ENCODE measurements at regions not wholly inside any gene's neighbourhood (a gene's known extent, or its start where the extent isn't known, plus 50 kb on each side); places are given as distances from the start of the nearest gene placed in this dataset.

DNA sequence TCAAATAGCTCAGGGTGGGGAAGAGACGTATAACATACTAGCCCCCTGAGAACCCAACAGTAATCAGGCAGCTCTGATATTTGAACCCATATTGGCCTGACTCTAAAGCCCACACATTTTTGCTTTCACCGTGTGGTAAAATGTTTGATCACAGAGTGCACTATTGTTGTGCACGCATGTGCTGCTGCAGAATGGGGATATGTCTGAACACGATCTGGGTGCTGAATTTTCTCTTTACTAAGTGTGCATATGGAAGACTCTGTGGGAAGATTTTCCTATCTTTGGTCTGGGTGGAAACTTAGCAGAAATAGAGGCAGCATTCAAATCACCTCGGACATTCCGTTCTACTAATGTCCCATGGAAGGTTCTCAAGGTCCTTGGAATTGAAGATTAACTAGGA lies 800.1 kb downstream of the TFAP2A start:
- DNase-seq (ENCODE audit: low read depth in 2 of 2): no peak

DNA sequence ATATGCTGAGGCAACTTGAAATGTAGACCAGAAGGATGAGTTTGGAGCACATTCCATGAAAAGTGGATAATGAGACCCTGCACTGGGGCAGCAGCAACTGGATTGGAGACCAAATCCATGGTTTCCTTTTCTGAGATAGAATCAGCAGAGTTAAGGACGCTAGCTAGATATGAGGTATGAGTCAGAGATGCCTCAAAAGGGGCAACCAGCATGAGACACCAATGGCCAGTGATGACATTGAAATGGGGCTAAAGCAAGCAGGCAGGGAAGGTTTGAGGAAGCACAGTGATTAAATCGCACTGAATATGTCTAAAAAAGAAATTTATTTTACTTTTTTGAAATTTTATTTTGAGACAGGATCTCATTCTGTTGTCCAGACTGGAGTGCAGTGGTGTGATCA lies 802.4 kb downstream of the TFAP2A start:
- no peak for DNase-seq (ENCODE audit: low read depth in 2 of 2)

DNA sequence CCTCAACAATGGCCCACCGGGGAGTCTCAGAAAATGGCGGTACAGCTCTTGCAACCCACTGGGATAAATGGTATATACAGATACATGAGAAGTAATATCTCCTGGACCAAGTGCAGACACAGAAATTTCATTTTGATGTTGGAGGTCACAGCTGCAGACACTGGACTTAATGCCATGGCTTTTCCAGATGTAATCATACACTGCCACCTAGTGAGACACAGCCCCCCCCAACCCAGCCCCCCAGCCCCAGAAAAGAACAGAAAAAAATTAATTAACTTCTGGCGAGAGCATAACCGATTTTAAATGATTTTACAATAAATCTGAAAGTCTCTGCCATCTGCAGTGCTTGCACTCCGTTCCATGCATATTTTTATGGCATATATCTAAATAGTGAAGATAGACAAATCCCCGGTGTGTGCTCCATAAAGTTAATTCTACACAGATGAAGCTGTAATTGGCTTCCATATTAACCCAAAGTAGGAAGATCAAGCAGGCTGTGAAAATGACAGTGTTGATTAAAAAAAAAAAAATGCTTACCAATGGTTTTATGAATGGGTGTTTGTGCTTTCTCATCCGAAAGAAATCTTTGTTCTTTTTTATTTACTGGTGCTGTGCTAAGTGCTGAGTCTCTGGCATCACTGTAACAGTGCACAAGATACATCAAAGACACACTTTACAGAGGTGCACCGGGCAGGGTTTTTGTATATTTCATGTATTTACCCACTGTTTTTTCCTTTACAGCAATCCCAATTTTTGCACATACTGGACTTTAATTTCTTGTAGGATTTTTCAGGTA lies 804.1 kb downstream of the TFAP2A start:
- no peak for DNase-seq (ENCODE audit: low read depth in 2 of 2)

DNA sequence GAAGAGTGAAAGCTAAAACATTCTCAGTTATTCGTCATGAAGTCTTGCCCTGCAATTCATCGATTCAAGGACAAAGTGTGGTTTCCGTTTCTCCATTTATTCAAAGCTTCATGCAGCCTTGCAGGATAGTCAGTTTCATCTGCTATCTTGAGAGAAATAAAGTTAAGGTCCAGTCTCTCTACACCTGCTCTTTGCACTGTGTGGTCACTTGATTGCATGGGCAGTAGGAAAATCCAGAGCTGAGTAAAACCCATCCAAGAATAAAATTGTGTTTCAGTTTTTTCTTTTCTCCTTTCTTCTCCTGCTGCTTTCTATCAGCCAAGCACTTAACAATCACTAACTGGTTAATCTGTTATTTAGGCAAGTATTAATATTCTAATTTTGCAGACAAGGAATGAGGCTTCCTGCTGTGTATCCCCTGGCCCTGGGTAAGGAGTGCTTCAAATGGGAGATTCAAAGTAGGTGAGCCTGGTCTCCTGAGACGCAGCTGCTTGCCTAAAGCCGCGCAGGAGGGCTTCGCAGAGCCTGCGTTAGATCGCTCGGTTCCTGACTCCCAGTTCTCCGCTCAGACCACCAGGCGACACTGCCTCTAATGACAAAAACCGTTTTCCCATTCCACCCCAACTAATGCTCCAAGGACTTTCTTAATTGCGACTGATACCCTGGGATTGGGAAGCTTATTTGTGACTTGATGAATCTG lies 808.3 kb downstream of the TFAP2A start:
- DNase-seq (ENCODE audit: low read depth in 2 of 2): no peak

DNA sequence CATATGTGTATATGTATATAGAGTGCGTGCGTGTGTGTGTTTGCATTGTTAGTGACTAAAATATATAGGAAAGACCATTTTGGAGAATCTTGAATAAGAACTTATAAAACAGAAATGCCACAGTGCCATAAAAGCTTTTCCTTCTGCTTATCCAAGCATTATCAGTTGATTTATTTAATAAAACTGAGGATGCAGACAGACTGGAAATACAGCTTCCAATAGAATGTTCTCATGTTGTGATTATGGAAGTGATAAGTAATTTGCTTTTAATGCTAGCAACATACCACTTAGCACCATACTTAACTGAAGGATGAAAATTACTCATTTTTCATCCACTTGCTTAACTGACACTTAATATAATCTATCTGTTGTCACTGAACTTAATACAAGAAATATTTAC lies 820.1 kb downstream of the TFAP2A start:
- no peak for DNase-seq (ENCODE audit: low read depth in 2 of 2)

DNA sequence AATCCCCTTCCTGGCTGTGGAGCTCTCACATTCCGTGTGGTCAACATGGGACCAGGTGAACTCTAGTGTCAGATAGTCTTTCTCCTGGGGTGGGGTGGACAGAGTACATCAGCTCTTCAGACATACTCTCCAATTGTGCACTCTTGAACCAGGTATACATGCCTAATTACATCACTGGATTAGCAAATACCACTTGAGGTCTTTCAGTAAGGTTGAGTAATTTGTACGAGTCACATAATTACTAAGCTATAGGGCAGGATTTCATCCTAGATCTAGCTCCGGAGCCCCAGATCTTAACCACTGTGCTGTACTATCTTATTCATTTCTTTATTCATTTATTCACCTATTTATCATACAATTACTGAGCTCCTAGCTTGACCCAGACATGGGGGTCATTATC lies 821.3 kb downstream of the TFAP2A start:
- DNase-seq (ENCODE audit: low read depth in 2 of 2): no peak

DNA sequence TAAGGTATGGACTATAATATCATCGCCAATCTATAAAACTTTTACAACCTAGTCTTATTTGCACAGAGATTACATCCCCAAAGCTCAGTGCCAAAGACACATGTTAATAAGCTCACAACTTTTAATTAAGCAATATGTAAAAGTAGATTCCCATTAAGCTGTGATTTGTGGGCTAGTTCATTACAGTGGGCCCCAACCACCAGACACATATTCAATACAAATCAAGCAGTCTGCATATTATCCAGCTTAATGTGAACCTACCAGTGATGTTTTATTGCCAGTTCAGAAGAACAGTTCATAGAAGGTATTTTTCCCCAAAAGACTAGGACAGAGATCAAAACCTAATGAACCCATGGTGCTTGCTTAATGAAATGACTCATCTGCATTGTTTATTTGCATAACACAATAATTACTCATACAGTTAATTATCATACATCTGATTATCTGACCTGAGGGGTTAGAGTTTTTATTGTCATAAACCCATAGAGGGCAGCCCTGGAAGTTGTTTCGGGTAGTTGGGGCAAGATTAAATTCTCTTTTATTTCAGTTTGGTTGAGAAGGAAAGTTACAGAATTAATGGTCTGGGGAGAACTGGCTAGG lies 831.0 kb downstream of the TFAP2A start:
- no peak for DNase-seq (ENCODE audit: low read depth in 2 of 2)

DNA sequence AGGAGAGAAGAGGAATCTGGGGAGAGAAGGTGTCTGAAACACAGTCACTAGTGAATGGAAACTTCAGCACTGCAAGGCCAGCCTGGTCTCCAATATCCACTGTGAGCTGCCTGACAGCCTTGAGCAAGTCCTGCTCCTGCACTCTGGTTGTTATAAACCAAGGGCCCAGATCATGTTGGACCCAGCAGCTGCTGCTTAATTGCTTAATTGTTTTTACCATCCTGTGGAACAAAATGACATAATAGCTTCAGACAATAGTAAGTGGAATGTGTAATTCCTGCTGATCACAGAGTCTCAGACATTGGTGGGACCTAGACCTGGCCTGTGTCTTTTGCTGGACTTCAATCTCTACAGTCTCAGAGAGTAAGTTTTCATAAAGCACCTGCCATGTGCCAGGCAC lies 833.7 kb downstream of the TFAP2A start:
- DNase-seq (ENCODE audit: low read depth in 2 of 2): no peak

DNA sequence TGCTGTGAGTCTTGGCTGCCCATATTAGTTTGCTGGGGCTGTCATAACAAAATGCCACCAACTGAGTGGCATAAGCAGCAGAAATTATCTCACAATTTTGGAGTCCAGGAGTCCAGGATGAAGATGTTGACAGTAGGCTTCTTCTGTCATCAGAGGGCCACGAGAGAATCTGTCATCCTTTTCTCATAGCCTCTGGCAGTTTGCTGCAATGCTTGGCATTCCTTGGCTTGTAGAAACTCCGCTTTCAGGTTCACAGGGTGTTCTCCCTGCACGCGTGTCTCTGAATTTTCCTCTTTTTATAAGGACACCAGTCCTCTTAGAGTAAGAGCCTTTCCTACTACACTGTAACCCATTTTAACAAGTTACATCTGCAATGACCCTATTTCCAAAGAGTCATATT lies 838.4 kb downstream of the TFAP2A start:
- no peak for DNase-seq (ENCODE audit: low read depth in 2 of 2)

DNA sequence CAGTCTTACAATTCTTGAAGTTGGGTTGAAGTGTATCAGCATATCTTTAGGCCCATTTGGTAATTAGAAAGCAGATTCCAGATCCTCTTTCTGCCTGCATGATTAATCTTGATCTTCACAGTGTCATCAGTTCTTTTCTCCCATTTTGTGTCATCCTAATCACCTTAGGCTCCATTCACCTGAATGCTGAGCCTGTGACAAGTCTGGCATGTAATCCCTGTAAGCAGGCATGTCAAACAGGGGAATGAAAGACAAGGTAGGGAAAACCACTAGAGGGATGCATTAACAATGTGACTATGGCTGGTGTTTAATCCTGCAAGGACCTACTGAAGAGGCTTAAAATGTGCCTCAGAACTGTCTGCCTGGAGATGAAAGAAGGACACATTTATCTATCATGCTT lies 848.8 kb downstream of the TFAP2A start:
- no peak for DNase-seq (ENCODE audit: low read depth in 2 of 2)

DNA sequence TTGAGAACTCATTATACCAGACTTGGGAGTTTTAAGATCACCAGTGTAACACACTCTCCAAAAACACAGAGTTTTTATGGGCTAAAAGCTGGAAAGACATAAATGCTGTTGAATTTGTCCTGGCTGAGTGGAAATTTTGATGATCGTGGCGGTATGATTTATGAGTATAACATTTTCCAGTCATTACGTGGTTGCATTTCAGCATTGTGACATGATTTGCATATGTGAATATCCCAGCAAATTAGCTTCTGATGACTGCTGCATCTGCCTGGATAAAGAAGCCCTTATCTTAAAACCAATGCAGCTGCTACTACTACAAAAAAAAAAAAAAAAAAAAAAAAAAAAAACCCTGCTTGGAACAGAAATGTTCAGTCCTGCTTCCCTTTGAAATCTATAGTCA lies 850.9 kb downstream of the TFAP2A start:
- DNase-seq (ENCODE audit: low read depth in 2 of 2): no peak

DNA sequence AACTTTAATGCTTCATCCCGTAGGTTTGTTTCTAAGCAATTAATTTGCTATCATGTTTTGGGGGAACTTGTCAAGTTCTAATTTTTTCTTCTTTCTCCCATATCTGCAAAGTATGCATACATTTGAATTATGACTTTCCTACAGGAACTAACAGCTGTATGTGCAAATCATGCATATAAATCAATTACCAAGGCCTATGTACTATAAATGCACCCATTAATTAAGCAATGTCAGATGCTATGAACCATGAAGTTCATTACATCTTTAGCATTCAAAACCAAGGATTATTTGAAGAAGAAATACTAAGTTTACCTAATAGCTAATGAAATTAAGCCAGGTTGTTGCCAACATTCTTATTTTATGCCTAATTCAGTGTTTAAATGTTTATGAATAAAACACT lies 851.3 kb downstream of the TFAP2A start:
- no peak for DNase-seq (ENCODE audit: low read depth in 2 of 2)

DNA sequence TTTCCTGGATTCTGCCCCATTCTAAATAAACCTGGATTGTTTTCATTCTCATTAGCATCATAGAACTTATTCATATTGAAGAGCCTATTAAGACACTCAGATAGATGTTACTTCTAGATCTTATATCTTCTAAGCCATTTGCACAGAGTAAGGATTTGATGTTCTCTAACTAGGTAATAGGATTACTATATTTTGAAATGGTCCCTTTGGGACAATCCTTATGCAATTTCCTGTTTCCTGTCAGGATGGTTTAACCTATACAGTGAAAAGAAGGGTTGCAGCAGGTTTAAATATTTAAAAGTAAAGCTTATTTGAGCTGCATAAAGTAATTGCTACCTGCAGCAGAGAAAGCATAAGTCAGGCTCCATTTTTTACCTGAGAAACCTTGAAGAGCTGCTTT lies 860.1 kb downstream of the TFAP2A start:
- DNase-seq (ENCODE audit: low read depth in 2 of 2): no peak

DNA sequence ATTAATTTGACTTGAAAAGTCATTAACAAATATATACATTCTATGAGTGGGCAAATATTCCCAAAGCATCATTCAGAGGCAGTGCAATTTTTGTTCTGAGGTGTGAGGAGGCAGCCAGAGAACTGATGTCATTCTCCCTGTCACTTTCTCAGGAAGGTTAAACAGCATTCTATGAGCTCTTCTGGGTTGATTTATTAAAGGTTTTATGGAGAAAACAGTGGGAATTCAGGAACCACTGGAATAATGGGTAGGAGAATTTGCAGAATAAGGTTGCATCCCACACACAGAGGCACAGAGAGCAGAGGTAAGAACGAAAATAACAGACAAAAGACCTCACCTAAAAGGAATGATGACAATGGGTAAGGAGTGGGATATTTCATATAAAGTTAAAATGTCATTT lies 860.6 kb downstream of the TFAP2A start:
- no peak for DNase-seq (ENCODE audit: low read depth in 2 of 2)

DNA sequence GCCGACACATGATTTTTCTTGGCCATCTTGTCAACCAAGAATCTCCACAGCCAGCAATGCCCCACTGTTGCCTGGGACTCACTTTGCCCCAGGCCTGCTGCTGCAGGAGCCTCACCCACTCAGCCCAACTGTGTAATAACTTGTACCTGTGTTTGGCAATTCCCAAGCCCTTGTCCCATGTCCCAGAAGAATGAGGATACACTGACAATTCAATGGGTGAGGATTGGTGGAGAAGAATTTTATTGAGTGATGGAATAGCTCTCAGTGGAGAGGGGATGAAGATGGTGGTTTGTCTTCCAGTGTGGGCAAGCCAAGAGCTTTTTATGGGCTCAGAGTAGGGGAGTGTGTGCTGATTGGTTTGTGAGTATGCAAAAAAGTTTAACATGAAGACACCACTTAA lies 861.9 kb downstream of the TFAP2A start:
- no peak for DNase-seq (ENCODE audit: low read depth in 2 of 2)

DNA sequence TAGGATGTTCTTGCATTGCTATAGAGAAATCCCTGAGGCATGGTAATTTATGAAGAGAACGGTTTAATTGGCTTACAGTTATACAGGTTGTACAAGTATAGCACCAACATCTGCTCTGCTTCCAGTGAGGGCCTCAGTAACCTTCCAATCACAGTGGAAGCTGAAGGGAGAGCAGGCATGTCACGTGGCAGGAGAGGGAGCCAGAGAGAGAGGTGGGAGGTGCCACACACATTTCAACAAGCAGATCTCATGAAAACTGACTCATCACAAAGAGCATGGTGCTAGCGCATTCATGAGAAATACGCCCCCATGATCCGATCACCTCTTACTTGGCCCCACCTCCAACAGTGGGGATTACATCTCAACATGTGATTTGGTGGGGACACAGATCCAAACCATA lies 871.2 kb downstream of the TFAP2A start:
- DNase-seq (ENCODE audit: low read depth in 2 of 2): no peak

DNA sequence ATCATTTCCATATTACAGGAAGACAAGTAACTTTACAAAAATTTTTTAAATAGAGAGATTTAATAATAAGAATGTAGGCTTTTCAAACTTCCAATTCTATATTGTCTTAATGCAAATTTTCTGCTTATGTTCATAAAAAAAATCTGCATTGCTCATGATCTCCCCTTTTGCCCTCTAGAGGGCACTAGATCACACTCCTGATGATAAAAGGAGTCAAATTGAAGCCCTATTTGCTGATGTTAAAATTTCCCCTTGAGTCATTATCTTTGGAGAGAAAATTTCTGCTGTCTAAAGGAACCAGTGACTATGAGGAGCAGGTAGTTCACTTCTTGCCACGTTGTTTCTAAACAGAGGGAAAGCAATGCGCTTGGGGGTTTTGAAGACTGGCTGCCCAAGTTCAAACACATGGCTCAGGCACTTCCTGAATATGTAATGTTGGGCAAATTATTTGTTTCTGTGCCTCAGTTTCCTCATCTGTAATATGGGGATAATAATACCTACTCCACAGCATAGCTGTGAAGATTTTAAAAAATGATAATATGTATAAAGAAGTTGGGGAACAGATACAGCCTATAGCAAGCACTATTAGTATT lies 874.2 kb downstream of the TFAP2A start:
- DNase-seq (ENCODE audit: low read depth in 2 of 2): peak; percentile 4 to 46

DNA sequence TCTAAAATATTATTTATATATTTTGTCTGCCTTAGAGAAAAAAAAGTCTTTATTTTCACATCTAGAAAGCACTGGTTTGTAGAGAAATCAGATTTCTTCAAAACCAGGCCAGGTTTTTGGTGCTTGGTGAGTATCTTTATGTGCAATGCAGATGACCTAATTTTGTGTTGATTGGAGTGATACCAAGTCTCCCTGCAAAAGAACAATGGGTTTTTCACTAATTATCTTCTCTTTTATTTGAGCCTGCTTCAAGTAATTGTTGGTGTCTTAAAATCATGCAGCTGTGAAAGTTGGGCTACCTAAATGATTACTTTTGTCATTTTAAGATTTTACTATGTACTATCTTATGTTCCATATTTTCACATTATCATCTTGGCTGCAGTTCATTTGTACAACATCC lies 874.7 kb downstream of the TFAP2A start:
- peak in 1 of 2 donors; percentile 28 for DNase-seq (ENCODE audit: low read depth in 2 of 2)

DNA sequence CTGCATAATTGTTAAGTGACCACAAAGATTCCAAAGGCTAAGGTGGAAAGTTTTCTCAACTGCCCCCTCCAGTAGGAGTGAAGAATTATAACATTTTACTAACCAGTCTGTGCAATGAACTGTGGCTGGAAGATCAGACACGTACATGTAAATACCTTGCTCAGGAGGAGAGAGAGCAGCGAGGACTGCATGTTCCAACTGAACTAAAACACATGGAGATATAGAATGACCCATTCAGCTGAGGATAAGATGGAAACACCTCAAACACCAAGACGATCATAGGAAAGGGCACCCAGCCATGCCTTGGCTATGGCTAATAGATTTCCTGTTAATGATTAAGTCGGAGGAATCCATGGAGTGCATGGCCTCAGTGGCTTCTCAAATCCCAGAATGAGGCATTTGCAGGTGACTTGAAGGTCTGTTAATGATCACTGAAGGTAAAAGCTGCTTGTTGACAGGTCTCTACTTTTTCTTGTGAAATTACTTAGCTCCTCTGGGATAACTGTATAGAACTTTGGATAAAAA lies 875.6 kb downstream of the TFAP2A start:
- DNase-seq (ENCODE audit: low read depth in 2 of 2): no peak

DNA sequence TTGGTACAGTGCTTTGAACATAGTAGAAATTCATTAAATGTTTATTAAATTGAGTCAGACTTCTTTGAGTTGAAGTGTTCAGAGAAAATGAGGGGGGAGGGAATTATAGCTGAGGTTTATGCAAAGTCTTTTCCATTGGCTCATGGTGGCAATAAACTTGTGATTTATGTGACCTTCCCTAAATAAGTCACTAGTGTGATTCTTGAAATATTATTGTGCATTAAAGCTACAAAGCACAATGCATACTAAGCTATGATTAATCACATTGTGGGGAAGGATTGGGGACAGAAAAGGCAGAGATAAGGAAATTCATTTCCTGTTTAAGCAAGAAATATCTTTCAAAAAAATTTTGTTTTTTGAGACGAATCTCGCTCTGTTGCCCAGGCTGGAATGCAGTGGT lies 877.5 kb downstream of the TFAP2A start:
- DNase-seq (ENCODE audit: low read depth in 2 of 2): peak in 1 of 2 donors; percentile 58

DNA sequence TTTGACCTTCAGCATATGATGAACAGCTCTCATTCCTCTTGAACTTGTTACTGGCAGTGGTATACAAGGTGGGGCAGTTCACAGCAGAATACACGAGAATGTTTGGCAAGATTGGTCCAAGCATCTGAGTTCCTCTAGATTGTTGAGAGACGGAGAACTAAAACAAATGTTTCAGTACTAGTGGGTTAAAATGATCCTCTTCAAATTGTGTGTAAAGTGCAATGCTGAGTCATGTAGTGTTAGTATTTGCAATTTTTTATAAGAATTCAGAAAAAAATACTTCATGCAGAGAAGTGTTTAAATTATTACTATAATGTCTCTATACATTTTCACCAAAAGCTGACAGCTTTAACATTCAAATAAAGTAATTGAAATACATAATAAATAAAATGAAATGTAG lies 879.8 kb downstream of the TFAP2A start:
- no peak for DNase-seq (ENCODE audit: low read depth in 2 of 2)

Data from dermis microvascular lymphatic vessel endothelial cell (primary cell).